ENCODE measurements at regions not wholly inside any gene's neighbourhood (a gene's known extent, or its start where the extent isn't known, plus 50 kb on each side); places are given as distances from the start of the nearest gene placed in this dataset.
A peak's percentile ranks its signal among the peaks of the same experiment; 100 is the strongest.

DNA sequence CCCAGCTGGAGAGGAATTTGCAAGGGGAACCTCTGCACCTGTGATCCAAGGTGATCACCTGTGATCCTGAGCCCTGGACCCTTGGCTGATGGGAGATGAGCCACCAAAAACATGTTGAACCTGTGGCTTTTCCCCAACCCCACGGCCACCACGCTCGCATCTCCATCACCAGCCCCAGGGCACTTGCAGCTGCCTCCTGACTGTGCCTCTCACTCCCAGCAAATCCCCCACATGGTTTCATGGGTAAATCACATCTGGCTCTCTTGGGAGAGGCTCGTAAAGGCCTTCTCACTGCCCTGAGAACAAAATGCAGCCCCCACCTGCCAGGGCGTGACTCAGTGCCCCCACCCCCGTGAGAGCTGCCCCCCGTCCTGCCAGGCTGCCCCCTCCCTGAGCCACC, 76.0 kb downstream of the RFLNA start:
- H3K4me3 Mint-ChIP-seq = no peak overlapping the region
- Histone ChIP-seq H3K4me1 (ENCODE audit: insufficient read depth, low read length) (no peaks in the 10 kb centered on the region), H3K4me3 (ENCODE audit: low read length in 2 of 2) (no peak overlapping the region), H3K9me3 (ENCODE audit: control insufficient read depth in 1 of 2, low read length in 2 of 2) (no peaks in the 10 kb centered on the region), H3K27me3 (ENCODE audit: insufficient read depth, low read length) (no peaks in the 10 kb centered on the region), H3K27ac (ENCODE audit: low read depth, low read length) (no peak overlapping the region), H3K36me3 (ENCODE audit: insufficient read depth, low read length) (peaks cover 7% of the 10 kb centered on the region)
- POLR2A ChIA-PET (ENCODE audit: partially characterized antibody) = no interaction called here
- peaks cover 0 to 1% (median 0%) of the 10 kb centered on the region in 4 donors for H3K4me1 Mint-ChIP-seq
- H3K9me3 Mint-ChIP-seq = no peaks in the 10 kb centered on the region
- H3K27ac Mint-ChIP-seq = no peak overlapping the region
- intact Hi-C loops (cut with micrococcal nuclease) = no loop called here
- H3K27me3 Mint-ChIP-seq = no peaks in the 10 kb centered on the region
- peaks cover 0 to 38% of the 10 kb centered on the region in 2 donors for H3K36me3 Mint-ChIP-seq
- CTCF ChIA-PET (ENCODE audit: partially characterized antibody) = no interaction called here
- no peak for DNase-seq

DNA sequence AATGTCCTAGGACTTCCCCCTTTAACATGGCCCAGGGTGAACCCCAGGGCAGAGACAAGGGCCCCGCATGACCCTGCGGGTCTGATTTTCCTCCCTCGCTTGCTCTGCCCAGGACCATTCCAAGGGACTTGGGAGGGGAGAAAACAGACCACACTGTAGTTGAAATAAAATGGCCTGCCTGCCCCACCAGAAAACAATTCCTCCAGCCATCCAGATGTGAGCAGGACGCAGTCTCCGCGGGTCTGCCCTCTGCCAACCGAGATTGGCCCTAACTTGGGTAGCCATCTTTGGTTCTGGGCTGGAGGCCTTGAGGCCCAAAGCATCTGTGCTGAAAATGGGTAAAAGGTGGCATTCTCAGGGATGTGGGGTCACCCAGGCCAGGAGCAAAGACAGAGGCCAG, 75.5 kb downstream of the RFLNA start:
- Histone ChIP-seq H3K4me3 (ENCODE audit: low read length in 2 of 2) (no peak overlapping the region), H3K27ac (ENCODE audit: low read depth, low read length) (no peak overlapping the region), H3K36me3 (ENCODE audit: insufficient read depth, low read length) (peaks cover 7% of the 10 kb centered on the region), H3K27me3 (ENCODE audit: insufficient read depth, low read length) (no peaks in the 10 kb centered on the region), H3K9me3 (ENCODE audit: control insufficient read depth in 1 of 2, low read length in 2 of 2) (no peaks in the 10 kb centered on the region), H3K4me1 (ENCODE audit: insufficient read depth, low read length) (no peaks in the 10 kb centered on the region)
- intact Hi-C loops (cut with micrococcal nuclease) = no loop called here
- no peak overlapping the region for H3K4me3 Mint-ChIP-seq
- peaks cover 0 to 1% (median 0%) of the 10 kb centered on the region in 4 donors for H3K4me1 Mint-ChIP-seq
- no peaks in the 10 kb centered on the region for H3K27me3 Mint-ChIP-seq
- POLR2A ChIA-PET (ENCODE audit: partially characterized antibody) = no interaction called here
- no peaks in the 10 kb centered on the region for H3K9me3 Mint-ChIP-seq
- peak in 1 of 5 donors; percentile 3 for DNase-seq
- peaks cover 0 to 39% of the 10 kb centered on the region in 2 donors for H3K36me3 Mint-ChIP-seq
- no peak overlapping the region for H3K27ac Mint-ChIP-seq
- CTCF ChIA-PET (ENCODE audit: partially characterized antibody) = no interaction called here

- Histone ChIP-seq H3K9me3 (ENCODE audit: control insufficient read depth in 1 of 2, low read length in 2 of 2) (no peaks in the 10 kb centered on the region), H3K36me3 (ENCODE audit: insufficient read depth, low read length) (peaks cover 7% of the 10 kb centered on the region), H3K27me3 (ENCODE audit: insufficient read depth, low read length) (no peaks in the 10 kb centered on the region), H3K4me1 (ENCODE audit: insufficient read depth, low read length) (no peaks in the 10 kb centered on the region), H3K4me3 (ENCODE audit: low read length in 2 of 2) (no peak overlapping the region), H3K27ac (ENCODE audit: low read depth, low read length) (no peak overlapping the region)
- ChIA-PET CTCF (ENCODE audit: partially characterized antibody) (no interaction called here), POLR2A (ENCODE audit: partially characterized antibody) (interaction anchor here (0.7 kb wide), 1 partner anchor 228 kb away, joined by 3 read pairs; no protein-coding TSS in a partner anchor)
- Mint-ChIP-seq H3K4me3 (no peak overlapping the region), H3K9me3 (no peaks in the 10 kb centered on the region), H3K4me1 (peaks cover 0 to 1% (median 0%) of the 10 kb centered on the region in 4 donors), H3K36me3 (peaks cover 0 to 34% of the 10 kb centered on the region in 2 donors), H3K27me3 (no peaks in the 10 kb centered on the region), H3K27ac (no peak overlapping the region)
- no peak for DNase-seq
- intact Hi-C loops (cut with micrococcal nuclease) = no loop called here
These were observed 75.0 kb downstream of the RFLNA start for GRCh38 chr12:124369827-124370378.

- Mint-ChIP-seq H3K27me3 (no peaks in the 10 kb centered on the region), H3K4me1 (peaks cover 0 to 1% (median 0%) of the 10 kb centered on the region in 4 donors), H3K4me3 (no peak overlapping the region), H3K27ac (peak overlapping the region in 1 of 7 donors; percentile 77), H3K36me3 (peaks cover 0 to 32% of the 10 kb centered on the region in 2 donors), H3K9me3 (no peaks in the 10 kb centered on the region)
- H3K27ac ChIP-seq (ENCODE audit: low read depth, low read length) = no peak overlapping the region
- no peak overlapping the region for H3K4me3 ChIP-seq (ENCODE audit: low read length in 2 of 2)
- peaks cover 7% of the 10 kb centered on the region for H3K36me3 ChIP-seq (ENCODE audit: insufficient read depth, low read length)
- H3K9me3 ChIP-seq (ENCODE audit: control insufficient read depth in 1 of 2, low read length in 2 of 2) = no peaks in the 10 kb centered on the region
- peak in 1 of 5 donors; percentile 13 for DNase-seq
- intact Hi-C loops (cut with micrococcal nuclease) = no loop called here
- no peaks in the 10 kb centered on the region for H3K27me3 ChIP-seq (ENCODE audit: insufficient read depth, low read length)
- no peaks in the 10 kb centered on the region for H3K4me1 ChIP-seq (ENCODE audit: insufficient read depth, low read length)
- CTCF ChIA-PET (ENCODE audit: partially characterized antibody) = no interaction called here
- POLR2A ChIA-PET (ENCODE audit: partially characterized antibody) = interaction anchor here (0.7 kb wide), 1 partner anchor 229 kb away, joined by 3 read pairs; no protein-coding TSS in a partner anchor
These were observed 74.3 kb downstream of the RFLNA start for GRCh38 chr12:124369055-124369826.

GRCh38 chr12:124368421-124369032, 73.6 kb downstream of the RFLNA start:
- Mint-ChIP-seq H3K27me3 (no peaks in the 10 kb centered on the region), H3K36me3 (peaks cover 0 to 32% of the 10 kb centered on the region in 2 donors), H3K9me3 (no peaks in the 10 kb centered on the region), H3K27ac (peak overlapping the region in 2 of 7 donors; percentile 11 to 77), H3K4me1 (peaks cover 0 to 1% (median 0%) of the 10 kb centered on the region in 4 donors), H3K4me3 (no peak overlapping the region)
- H3K27ac ChIP-seq (ENCODE audit: low read depth, low read length) = no peak overlapping the region
- no peaks in the 10 kb centered on the region for H3K4me1 ChIP-seq (ENCODE audit: insufficient read depth, low read length)
- H3K36me3 ChIP-seq (ENCODE audit: insufficient read depth, low read length) = peaks cover 7% of the 10 kb centered on the region
- no peak overlapping the region for H3K4me3 ChIP-seq (ENCODE audit: low read length in 2 of 2)
- DNase-seq = peak in 1 of 5 donors; percentile 14
- POLR2A ChIA-PET (ENCODE audit: partially characterized antibody) = no interaction called here
- intact Hi-C loops (cut with micrococcal nuclease) = no loop called here
- no peaks in the 10 kb centered on the region for H3K27me3 ChIP-seq (ENCODE audit: insufficient read depth, low read length)
- CTCF ChIA-PET (ENCODE audit: partially characterized antibody) = no interaction called here
- no peaks in the 10 kb centered on the region for H3K9me3 ChIP-seq (ENCODE audit: control insufficient read depth in 1 of 2, low read length in 2 of 2)

- H3K27ac ChIP-seq (ENCODE audit: low read depth, low read length) = no peak overlapping the region
- ChIA-PET POLR2A (ENCODE audit: partially characterized antibody) (no interaction called here), CTCF (ENCODE audit: partially characterized antibody) (interaction anchor here (1.0 kb wide), 1 partner anchor 21 kb away, joined by 3 read pairs; no protein-coding TSS in a partner anchor)
- peak in 1 of 5 donors; percentile 1 for DNase-seq
- H3K27ac Mint-ChIP-seq = peak overlapping the region in 4 of 7 donors; percentile 1 to 69 (median 42)
- no peaks in the 10 kb centered on the region for H3K4me1 ChIP-seq (ENCODE audit: insufficient read depth, low read length)
- no peaks in the 10 kb centered on the region for H3K27me3 ChIP-seq (ENCODE audit: insufficient read depth, low read length)
- H3K4me3 ChIP-seq (ENCODE audit: low read length in 2 of 2) = no peak overlapping the region
- H3K9me3 ChIP-seq (ENCODE audit: control insufficient read depth in 1 of 2, low read length in 2 of 2) = no peaks in the 10 kb centered on the region
- no peaks in the 10 kb centered on the region for H3K27me3 Mint-ChIP-seq
- H3K36me3 ChIP-seq (ENCODE audit: insufficient read depth, low read length) = peaks cover 8% of the 10 kb centered on the region
- no peaks in the 10 kb centered on the region for H3K9me3 Mint-ChIP-seq
- H3K4me3 Mint-ChIP-seq = no peak overlapping the region
- intact Hi-C loops (cut with micrococcal nuclease) = no loop called here
- H3K4me1 Mint-ChIP-seq = peaks cover 0 to 3% (median 0%) of the 10 kb centered on the region in 4 donors
- H3K36me3 Mint-ChIP-seq = peaks cover 0 to 24% of the 10 kb centered on the region in 2 donors
These were observed 71.0 kb downstream of the RFLNA start for GRCh38 chr12:124365726-124366430.
